ENCODE measurements at regions not wholly inside any gene's neighbourhood (a gene's known extent, or its start where the extent isn't known, plus 50 kb on each side); places are given as distances from the start of the nearest gene placed in this dataset.
"Not testable (repeated sequence)": the region's sequence is repeated elsewhere in the genome, so short reads cannot be mapped to it uniquely, and the experiment has no call there.

DNA sequence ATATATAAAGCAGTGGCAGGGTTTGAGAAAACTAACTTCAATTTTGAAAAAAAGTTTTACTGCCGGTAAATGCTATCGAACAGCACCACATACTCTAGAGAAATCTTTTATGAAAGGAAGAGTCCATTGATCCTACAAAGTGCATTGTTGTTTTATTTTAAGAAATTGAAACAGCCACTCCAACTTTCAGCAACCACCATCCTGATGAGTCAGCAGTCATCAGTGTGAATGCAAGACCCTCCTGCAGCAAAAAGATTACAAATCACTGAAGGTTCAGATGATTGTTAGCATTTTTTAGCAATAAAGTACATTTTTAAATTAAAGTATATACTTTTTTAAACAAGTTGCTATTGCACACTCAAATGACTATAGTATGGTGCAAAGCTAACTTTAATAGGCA, 1017.7 kb upstream of the CRIM1 start:
- no peak for DNase-seq (ENCODE audit: low spot score)

DNA sequence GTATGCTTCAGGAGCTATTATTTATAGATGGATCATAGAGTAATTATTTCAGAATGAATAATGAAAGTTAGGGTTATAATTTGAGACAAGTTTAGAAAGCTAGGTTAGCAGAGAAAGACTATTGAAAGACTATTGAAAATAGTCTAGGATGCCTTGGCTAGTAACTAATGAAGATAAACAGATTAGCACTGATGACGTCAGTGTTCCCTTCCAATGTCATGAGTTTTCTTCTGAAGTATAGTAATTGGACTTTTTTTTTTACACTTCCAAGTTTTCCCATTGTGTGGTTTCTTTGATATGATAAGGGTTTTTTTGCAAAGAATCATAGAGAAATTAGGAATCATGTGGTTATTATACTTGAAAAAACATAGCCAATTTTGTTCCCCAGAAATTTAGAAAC, 1041.5 kb upstream of the CRIM1 start:
- no peak for DNase-seq (ENCODE audit: low spot score)

DNA sequence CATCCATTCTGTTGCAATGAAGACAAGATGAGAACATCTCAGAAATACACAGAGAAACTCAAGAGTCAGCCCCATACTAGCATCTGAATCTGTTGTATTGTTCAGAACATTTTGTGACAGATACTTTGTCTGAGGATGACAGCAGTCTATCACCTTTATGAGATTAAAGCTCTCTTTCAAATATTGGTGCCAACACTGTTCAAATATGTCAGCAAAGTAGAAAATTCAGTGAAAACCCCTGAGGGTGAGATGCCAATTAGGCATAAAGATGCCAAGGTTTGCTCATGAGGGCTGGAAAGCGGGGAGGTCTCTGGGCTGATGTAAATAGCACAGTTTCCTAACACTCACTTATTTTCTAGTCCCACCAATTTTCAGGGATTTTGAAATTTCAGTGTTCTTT, 1054.2 kb upstream of the CRIM1 start:
- no peak for DNase-seq (ENCODE audit: low spot score)

DNA sequence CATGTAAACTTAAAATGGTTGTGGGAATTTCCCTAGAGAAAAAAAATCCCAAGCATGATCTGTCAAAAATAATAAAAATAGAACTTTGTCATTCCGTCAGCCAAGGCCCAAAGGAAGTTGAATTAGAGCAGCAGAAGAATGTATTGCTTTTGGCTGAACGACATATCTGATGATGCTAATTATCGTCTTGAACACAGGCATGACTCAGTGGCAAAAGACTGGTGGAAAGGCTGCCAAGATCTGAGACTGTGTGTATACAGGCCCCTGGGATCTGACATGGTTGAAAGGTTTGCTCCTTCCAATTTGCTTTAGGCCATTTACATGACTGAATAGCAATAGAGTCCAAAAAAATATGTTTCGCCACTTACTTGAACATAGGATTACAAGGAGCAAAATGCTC, 1057.1 kb upstream of the CRIM1 start:
- DNase-seq (ENCODE audit: low spot score), result peak; percentile 60

DNA sequence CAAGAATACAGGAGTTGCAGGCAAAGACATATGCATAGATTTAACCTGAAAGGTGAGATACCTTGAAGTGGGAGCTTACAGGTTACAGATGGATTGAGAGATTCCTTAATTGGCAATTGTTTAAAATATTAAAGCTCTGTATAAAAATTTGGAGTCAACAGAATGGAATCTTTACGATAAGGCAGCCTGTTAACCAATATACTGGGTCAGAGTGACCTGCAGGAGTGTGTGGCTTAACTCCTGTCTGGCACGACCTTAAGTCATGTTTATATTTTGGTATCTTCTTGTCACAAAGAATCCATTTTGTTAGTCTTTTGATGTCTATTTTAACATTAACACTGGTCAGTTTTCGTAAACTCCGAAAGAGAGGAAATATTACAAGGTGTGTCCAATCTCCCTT, 1058.2 kb upstream of the CRIM1 start:
- no peak for DNase-seq (ENCODE audit: low spot score)

DNA sequence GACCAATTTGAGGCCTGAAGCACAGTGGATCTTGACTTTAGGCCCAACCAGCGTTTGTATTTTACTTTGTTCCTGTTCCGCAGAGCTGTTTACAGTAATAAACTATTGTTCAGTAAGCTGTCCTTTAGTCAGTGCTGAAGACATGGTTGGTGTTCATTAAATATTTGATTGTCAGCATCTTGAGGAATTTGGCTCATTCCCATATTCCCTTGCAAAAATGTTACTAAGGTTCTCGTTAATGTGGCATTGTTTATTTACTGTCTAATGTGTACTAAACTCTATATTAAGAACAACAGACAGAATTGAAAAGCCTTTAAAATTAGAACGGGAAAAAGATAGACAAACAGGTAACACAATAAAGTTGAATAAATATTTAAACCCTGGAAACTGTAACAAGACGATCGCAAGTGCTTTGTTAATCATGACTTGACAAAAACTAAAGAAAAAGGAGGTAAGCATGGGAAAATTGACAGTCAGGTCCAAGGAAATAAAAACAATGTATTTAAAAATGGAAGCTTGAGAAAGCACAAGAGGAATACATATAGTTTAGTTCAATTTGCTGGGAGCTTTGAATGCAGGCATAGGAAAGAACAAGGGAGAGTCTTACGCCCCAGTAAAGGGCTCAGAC, 1060.8 kb upstream of the CRIM1 start:
- DNase-seq (ENCODE audit: low spot score), result no peak

DNA sequence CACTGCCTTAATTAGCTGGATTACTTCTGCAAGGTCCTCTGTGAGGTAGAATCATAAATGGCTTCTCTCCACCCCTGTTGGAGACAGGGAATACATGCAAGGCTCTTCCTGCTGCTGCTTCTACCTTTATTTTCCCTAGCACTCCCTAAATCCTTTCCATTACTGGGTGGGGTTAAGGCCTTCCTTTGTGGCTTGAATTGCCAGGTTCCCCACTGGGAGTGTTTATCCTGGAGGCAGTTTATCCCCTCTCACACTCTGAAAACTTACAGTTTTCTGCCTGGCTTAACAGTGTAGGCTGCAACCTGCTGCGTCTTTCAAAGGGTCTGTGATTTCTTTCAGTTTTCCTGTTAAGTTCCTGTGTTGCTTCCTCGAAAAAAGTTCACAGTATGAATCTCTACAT, 1062.3 kb upstream of the CRIM1 start:
- DNase-seq (ENCODE audit: low spot score), result no peak

DNA sequence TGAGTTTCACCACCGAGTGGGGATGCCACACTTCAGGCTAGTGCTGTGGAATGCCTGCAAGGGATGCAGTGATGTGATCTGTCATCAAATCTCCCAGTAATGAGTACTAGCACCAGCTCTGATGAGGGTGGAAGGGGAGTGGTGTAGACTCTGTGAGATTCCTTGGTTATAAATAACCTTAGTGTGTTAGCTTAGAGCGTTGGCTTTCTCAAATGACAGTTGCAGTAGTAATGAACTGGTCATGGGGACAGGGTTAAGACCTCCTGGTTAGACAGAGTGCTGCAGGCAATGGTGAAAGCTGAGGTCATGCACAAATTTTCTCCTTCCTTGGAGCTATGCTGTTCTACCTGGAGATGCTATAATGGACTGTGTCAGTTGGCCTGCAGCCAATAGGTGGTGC, 1063.4 kb upstream of the CRIM1 start:
- no peak for DNase-seq (ENCODE audit: low spot score)

DNA sequence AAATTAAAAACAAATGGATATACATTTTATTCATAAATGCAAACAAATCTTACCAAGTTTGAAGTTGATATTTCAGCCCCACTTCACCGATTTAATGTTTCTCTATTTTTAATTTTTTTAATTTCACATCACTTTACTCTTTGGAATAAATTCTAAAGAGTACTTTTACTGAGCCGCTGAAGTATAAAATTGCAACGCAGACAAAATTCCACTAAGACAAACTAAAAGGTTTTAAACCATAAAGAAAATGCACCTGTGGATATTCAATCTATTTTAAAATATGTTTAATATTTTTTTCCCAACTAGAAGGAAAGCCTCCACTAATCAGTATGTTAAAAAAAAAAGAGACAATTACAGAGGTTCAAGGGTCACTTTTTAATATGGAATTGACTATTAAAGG, 1073.9 kb upstream of the CRIM1 start:
- no peak for DNase-seq (ENCODE audit: low spot score)

DNA sequence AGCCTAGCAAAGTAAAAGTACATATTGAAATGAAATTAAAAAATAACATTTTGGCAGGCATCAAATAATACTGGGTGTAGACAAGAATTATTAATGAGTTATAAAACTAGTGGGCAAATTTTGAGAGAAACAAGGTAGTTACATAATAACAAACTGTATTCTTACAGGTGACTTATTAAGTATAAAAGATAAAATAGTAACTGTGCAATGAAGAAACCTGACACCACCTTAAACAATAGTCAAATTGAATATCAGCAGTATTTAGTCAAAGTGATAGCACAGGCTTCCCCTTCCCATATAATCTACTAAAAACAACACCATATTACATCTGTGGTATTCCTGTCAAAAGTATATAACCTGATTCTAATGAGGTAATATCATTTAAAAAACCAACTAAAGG, 1099.8 kb upstream of the CRIM1 start:
- no peak for DNase-seq (ENCODE audit: low spot score)

DNA sequence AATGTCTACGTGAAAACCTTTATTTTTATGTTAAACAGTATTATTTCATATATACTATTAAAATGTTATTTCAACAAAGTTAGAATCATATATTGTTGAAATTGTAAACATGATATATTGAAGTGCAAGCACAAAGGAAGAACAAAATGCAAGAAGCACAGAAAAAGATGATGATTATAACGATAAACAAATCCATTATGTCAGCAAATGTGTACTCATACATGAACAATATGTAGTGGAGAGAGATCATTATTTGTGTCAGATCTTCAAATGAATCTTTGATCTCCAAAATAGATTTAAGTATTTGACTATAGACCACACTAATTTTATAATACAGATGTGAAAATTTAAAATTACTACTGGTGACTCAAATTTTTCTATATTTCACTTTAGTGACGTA, 1104.4 kb upstream of the CRIM1 start:
- DNase-seq (ENCODE audit: low spot score), result no peak

DNA sequence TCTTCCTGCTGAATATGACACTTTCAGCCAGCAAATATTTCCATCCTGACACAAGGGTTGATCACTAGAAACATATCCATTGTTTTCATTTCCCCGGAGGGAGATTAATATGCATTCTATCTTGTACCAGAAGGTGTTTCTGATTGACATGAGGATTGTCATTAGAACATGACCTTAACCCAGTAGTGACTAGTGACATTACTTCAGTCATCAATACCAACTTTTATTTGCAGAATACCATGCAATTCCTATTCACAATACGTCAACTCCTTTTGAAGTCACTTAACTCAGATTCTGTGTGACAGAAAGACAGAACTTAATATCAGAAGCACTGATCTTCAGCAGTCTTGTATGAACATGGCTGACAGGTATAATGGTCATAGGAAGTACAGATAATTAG, 1108.9 kb upstream of the CRIM1 start:
- DNase-seq (ENCODE audit: low spot score), result no peak

DNA sequence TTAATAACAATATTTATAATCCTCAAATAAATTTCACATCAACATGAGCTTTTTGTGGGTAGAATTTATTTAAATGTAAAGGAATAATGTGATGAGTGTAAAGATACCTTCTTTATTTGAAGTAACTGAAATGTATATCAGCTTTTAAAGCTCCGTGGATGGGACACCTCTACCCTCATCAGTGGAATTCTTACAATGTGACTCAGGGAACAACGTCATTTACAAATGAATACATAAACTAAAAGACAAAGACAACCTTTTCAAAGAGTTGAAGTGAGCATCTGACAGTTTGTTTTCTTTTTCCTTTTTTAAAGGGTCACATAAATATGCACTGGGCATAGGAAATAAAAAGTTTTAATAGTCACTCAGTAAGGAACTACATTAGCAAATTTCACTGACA, 1127.0 kb upstream of the CRIM1 start:
- DNase-seq (ENCODE audit: low spot score), result no peak

DNA sequence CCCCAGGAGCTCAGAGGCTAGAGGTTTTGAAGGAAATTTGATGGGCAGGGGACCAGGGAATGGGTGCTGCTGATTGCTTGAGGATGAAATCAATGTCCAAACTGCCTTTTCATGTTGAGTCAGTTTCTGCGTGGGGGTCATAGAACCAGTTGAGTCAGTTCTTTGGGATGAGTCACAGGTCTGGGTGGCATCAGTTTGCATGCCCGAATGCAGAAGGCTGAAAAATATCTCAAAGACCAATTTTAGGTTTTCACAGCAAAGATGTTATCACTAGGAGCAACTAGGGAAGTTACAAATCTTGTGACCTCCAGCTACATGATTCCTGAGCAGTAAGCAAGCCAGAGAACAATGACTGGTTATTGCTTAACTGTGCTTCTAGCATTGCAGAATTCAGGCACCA, 1135.1 kb upstream of the CRIM1 start:
- no peak for DNase-seq (ENCODE audit: low spot score)

DNA sequence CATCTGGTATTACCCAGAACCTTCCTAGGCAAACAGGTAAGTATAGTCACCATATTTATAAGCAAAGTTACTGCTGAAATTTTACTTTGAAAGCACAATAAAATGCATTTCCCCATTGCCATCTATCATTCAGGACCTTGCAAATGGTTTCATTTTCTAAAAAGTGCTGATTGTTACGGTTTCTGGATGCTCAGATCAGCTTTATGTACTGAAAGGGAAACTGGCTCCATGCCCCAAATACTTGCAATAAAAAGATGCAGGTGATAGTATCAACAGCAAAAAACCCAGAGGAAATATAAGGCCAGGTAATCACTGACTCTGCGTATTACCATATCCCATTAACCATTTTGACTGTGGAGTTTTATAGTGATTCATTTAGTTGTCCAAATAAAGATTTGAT, 1150.7 kb upstream of the CRIM1 start:
- no peak for DNase-seq (ENCODE audit: low spot score)

DNA sequence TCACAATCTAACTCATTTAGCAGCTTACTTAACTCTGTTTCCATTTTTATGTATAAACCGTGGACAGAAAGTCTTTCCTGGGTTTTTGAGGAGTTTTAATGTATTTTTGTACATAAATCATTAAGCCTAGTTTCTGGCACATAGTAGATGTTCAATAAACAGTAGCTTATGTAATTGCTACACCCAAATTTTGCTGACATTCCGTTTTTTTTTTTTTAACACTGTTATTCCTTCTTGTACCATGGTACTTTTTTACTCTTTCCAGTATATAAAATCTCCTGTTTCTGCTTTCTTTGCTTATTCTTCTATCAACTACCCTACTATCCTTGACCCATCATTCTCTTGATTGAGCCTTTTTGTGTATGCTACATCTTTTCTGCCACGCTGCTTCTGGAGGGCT, 1151.3 kb upstream of the CRIM1 start:
- no peak for DNase-seq (ENCODE audit: low spot score)

DNA sequence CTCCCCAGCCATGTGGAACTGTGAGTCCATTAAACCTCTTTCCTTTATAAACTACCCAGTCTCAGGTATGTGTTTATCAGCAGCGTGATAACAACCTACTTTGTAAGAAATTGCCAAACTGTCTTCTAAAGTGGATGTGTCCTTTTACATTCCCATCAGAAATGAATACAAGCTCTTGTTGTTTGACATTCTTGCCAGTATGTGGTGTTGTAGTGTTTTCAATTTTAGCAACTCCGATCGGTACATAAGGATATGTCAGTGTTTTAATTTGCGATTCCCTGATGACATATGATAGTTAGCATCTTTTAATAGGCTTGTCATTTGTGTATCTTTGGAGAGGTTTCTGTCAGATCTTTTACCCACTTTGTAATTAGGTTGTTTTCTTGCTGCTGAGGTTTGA, 1156.3 kb upstream of the CRIM1 start:
- no peak for DNase-seq (ENCODE audit: low spot score)

DNA sequence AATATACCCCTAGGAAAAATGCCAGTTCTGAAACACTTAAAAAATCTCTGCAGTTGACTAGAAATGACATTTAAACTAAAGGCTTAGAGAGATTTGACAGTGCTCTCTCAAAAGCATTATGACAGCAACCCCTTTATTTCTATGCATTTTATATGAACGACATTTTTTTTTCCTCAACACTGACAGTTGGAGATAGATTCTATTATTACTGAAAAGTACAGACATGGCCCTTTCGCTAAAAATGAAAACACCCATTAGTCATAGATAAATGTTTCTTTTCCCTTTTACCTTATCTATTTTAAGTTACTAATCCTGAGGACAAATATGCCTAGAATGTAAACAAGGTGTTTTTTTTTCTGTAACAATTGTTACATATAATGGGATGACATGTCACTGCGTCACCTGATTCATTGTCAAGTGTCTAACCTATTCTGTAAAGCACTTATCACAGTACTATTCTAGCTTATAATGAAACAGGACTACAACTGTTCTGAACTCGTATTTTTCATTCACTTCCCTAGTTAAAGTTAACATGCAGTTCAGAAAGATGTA, 1169.6 kb upstream of the CRIM1 start:
- DNase-seq (ENCODE audit: low spot score), result no peak

DNA sequence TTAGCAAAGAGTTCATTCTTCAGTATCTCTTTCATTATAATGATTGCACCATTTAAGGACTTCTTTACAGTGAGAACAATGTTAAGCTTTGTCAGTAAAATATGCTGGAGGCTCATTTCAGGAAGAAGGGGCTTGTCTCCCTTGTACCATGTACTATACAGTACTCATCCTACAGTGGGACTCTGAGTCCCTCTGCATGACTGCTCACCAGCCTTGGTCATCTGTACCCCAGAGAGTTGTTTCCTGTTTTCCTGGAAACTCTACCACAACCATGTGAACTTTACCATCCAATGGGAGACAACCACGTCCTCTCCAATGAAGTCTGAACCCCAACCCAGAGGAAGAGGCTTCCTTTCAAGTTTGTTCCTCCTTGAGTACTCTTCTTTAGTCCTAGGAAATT, 1171.1 kb upstream of the CRIM1 start:
- no peak for DNase-seq (ENCODE audit: low spot score)

DNA sequence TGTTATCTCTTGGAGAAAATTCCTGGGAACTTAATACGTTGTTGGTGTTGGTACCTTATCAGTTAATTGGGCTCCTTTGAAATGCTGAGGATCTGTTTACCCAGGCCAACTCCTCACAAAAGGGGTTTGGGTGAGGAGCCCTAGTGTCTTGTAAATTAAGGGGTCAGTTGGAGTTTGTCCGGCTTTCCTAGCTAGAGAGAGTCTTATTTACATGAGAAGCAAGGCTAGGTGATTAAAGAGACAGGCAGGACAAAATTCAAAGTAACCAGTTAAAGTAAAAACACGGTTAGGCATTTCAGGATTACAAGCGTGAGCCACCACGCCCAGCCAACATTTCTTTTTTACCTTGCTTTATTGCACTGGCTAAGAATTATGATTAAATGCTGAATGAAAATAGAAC, 1178.9 kb upstream of the CRIM1 start:
- DNase-seq (ENCODE audit: low spot score), result not testable (repeated sequence)

DNA sequence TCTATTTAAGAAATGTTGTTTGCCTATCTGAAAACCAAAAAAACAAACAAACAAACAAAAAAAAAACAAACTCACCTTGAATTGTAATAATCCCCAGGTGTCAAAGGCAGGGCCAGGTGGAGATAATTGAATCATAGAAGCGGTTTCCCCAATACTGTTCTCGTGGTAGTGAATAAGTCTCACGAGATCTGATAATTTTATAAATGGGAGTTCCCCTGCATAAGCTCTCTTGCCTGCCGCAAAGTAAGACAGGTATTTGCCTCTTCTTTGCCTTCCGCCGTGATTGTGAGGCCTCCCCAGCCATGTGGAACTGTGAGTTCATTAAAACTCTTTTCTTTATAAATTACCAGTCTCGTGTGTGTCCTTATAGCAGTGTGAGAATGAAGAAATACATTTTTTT, 1180.7 kb upstream of the CRIM1 start:
- DNase-seq (ENCODE audit: low spot score), result no peak

DNA sequence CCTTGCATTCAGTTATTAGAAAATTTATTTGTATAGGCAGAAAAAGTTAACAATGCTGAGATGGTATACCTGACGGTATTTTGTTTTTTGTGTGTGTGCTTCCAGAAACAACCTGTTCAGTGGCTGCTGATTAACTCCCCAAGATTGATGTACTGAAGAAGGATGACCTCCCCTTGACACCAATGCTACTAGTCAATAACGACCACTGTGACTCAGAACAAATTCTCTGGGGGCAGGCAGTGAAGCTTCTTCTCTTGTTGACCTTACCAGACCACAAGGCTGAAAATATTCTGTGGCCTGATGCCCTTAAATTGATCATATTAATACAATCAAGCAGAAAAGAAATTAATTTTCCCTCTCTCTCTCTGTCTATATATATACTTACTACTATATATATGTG, 1182.9 kb upstream of the CRIM1 start:
- no peak for DNase-seq (ENCODE audit: low spot score)

DNA sequence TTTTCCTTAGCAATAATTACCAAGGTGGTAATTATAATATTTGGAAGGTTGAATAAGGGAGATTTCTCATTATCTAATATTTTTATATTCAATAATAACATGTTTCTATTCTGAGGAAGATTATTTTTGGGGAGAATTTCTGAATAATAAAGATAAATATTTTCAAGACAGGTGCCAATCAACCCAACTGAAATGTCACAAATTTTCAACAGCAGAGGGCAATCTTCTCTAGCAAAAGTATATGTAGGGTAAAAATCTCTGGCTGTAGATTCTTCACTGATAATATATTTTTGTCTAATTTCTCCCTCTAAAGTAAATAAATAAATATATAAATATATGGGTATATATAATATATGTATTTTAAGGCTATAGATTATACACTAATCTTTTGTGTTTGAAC, 1187.2 kb upstream of the CRIM1 start:
- no peak for DNase-seq (ENCODE audit: low spot score)

DNA sequence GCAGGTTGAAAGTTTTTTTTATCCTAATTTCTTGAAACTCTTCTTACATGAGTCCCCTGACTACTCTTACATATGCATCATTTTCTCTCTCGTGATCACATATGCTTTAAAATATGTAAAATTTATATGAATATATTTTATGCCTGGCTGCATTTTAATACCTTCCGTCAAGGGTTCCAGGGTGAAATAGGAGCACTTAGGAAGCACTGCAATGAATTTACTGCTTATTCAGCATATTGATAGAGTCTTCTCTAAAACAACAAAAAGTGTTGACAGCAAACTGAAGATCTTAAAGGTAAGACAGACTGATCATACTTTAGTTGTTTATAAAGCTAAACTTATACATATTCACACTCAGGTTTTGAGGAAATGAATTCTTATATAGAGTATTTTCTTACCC, 1191.6 kb upstream of the CRIM1 start:
- no peak for DNase-seq (ENCODE audit: low spot score)

Measured in ureter (tissue), 1 donor.